ENCODE measurements at regions not wholly inside any gene's neighbourhood (a gene's known extent, or its start where the extent isn't known, plus 50 kb on each side); places are given as distances from the start of the nearest gene placed in this dataset.
"Not testable (repeated sequence)": the region's sequence is repeated elsewhere in the genome, so short reads cannot be mapped to it uniquely, and the experiment has no call there.

- DNase-seq, result no peak
These were observed 52.4 kb upstream of the GNAI1 start for GRCh38 chr7:80082213-80082612.

GRCh38 chr7:80078886-80079285 is 55.7 kb upstream of the GNAI1 start:
- no peak for DNase-seq

- no peak for DNase-seq
These were observed 56.4 kb upstream of the GNAI1 start for GRCh38 chr7:80078159-80078731.

GRCh38 chr7:80070391-80070790 is 64.2 kb upstream of the GNAI1 start:
- DNase-seq, result no peak

- no peak for DNase-seq
These were observed 68.0 kb upstream of the GNAI1 start for GRCh38 chr7:80066639-80067038.

GRCh38 chr7:80063834-80064233 is 70.8 kb upstream of the GNAI1 start:
- no peak for DNase-seq

GRCh38 chr7:80060218-80060806 is 74.3 kb upstream of the GNAI1 start:
- DNase-seq, result no peak

- no peak for DNase-seq
These were observed 77.1 kb upstream of the GNAI1 start for GRCh38 chr7:80057488-80057887.

GRCh38 chr7:80054356-80054755 is 80.3 kb upstream of the GNAI1 start:
- DNase-seq, result no peak

- no peak for DNase-seq
These were observed 81.5 kb upstream of the GNAI1 start for GRCh38 chr7:80053124-80053523.

- DNase-seq, result no peak
These were observed 86.7 kb upstream of the GNAI1 start for GRCh38 chr7:80047856-80048459.

GRCh38 chr7:80047032-80047431 is 87.6 kb upstream of the GNAI1 start:
- DNase-seq, result no peak

GRCh38 chr7:80044796-80045195 is 89.8 kb upstream of the GNAI1 start:
- DNase-seq, result no peak

- DNase-seq, result no peak
These were observed 93.9 kb upstream of the GNAI1 start for GRCh38 chr7:80040752-80041151.

- DNase-seq, result no peak
These were observed 94.3 kb upstream of the GNAI1 start for GRCh38 chr7:80040335-80040734.

- DNase-seq, result no peak
These were observed 95.3 kb upstream of the GNAI1 start for GRCh38 chr7:80039251-80039884.

- no peak for DNase-seq
These were observed 96.9 kb upstream of the GNAI1 start for GRCh38 chr7:80037689-80038088.

GRCh38 chr7:80036107-80036506 is 98.5 kb upstream of the GNAI1 start:
- DNase-seq, result no peak

GRCh38 chr7:80028717-80029116 is 105.9 kb upstream of the GNAI1 start:
- no peak for DNase-seq

- DNase-seq, result no peak
These were observed 106.9 kb upstream of the GNAI1 start for GRCh38 chr7:80027611-80028173.

GRCh38 chr7:80026766-80027165 is 107.9 kb upstream of the GNAI1 start:
- DNase-seq, result no peak

- DNase-seq, result not testable (repeated sequence)
These were observed 114.4 kb upstream of the GNAI1 start for GRCh38 chr7:80020277-80020676.

- DNase-seq, result not testable (repeated sequence)
These were observed 114.8 kb upstream of the GNAI1 start for GRCh38 chr7:80019809-80020207.

Data from activated CD8-positive, alpha-beta memory T cell treated with anti-CD3 and anti-CD28 coated beads for 24 hours (primary cell).